AG09319 (cell line): ENCODE measurements at regions not wholly inside any gene's neighbourhood (a gene's known extent, or its start where the extent isn't known, plus 50 kb on each side); places are given as distances from the start of the nearest gene placed in this dataset.

Experiments
- DNase-seq: peaks from one replicate; pipeline ENCODE4 v3.0.0-alpha.2; 2010; ENCODE audit warnings: low read depth; ENCODE audit errors: extremely low read depth
- TF ChIP-seq, protein P1 (sequence below): IDR thresholded peaks from 2 replicates; pipeline ENCODE4 v1.5.1; 2011; ENCODE audit warnings: low read depth, mild to moderate bottlenecking, inconsistent platforms, low read length, moderate library complexity

DNA sequence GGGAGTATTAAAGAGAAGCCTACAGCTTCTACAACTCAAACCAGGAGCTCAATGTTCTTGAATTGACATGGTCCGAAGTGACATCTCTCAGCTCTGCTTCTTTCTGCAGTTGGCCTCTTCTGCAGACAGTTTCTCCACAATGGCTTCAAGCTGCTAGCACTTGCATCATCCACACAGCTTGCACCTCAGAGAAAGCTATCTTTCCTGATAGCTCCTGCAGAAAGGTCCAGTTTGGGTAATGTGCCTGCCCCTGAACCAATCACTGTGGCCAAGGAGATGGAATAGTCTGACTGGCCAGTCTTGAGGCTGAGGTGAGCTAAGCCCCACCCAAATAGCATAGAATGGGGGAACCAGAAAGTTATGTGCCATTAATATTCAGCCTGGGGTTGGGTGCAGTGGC lies 95.8 kb upstream of the ABCA1 start:
- TF ChIP-seq, protein P1, sequence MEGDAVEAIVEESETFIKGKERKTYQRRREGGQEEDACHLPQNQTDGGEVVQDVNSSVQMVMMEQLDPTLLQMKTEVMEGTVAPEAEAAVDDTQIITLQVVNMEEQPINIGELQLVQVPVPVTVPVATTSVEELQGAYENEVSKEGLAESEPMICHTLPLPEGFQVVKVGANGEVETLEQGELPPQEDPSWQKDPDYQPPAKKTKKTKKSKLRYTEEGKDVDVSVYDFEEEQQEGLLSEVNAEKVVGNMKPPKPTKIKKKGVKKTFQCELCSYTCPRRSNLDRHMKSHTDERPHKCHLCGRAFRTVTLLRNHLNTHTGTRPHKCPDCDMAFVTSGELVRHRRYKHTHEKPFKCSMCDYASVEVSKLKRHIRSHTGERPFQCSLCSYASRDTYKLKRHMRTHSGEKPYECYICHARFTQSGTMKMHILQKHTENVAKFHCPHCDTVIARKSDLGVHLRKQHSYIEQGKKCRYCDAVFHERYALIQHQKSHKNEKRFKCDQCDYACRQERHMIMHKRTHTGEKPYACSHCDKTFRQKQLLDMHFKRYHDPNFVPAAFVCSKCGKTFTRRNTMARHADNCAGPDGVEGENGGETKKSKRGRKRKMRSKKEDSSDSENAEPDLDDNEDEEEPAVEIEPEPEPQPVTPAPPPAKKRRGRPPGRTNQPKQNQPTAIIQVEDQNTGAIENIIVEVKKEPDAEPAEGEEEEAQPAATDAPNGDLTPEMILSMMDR: no peak
- no peak for DNase-seq

DNA sequence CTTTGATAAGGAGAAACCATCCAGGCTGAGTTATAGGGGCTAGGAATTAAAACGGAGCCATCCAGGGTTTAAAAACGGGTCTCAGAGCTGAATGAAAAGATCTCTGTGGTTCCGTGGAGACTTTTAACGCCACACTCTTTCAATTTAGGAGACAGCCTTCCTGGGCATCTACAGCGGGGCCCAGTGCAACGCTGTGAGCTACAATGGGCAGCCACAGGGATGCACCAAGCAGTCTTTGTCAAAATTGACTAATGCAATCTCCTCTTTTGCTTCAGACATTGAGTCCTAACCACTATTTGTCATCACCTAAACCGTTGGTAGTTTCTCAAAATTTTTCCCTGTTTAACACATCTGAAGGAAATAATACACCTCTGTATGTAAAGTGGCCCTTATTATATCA lies 96.6 kb upstream of the ABCA1 start:
- DNase-seq: no peak
- TF ChIP-seq, protein P1: no peak

DNA sequence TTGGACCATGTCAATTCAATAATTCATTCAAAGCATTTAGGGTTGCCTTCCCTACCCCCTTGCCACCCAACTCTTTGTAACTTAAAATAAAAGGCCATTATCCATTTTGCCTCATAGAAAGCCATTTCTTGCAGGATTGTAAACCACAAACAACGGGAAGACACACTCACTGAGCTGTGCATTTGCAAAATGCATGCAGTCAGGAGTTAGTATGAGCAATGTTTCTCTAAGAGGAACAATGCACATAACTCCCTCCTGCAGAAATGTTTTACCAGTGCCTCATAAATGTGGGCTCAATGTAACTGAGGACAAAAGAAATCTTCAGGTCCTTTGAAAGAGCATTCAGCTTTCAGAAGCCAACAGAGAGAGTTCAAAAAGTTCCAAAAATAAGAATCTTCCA lies 98.5 kb upstream of the ABCA1 start:
- DNase-seq: no peak

DNA sequence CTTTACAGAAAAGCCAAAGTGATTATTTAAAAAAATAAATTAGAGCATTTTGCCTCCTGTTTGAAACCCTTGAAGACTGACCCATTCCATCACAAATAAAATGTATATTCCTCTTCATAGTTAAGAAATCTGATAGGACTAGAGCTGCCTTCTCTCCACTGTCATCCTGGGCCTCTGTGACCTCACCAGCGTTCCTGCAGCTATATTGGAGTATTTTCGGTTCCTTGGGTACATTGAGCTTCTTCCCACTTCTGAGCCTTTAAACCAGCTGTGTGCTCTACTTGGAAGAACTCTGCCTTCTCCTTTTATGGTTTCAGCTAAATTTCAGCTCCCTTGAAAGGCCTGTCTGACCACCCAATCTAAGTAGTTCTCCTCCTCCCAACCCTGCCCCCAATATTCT lies 99.1 kb upstream of the ABCA1 start:
- TF ChIP-seq, protein P1: no peak
- DNase-seq: no peak

More for the DNA sequence above, 98.5 kb upstream of the ABCA1 start:
- TF ChIP-seq, protein P1: no peak

DNA sequence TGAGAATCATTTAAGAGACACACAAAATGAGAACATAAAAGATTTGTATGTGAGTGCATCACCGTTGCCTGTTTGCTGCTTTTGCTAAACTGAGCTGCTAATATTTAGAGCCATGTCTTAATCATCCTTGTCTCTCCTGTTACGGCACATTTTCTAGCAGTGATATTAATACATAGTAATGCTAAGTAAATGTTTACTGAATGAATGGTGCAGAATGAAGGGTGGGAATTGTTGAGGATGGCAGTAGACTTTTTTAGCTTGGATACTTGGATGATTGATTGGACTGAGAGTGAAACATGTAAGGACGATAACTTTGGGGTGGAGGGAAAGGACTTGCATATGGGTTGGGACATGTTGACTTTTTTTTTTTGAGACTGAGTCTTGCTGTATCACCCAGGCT lies 102.3 kb upstream of the ABCA1 start:
- TF ChIP-seq, protein P1: no peak

DNA sequence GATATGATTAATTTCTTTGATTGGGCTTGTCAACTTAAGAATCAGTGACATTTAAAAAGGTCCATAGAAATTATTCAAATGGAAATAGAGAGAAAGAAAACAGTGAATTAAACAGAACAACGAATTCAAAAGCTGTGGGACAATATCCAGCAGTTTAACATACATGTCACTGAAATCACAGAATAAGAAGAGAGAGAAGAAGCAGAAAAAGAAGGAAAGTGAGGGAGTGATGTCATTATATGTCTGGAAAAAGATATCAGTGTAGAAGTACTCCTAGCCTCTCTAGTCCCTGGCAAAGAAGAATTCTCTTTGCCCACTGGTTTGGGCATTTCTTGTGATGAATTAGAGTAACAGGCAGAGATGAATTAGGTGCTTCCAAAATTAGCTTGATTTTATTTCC lies 109.2 kb upstream of the ABCA1 start:
- TF ChIP-seq, protein P1: no peak
- DNase-seq: no peak

More for the DNA sequence above, 102.3 kb upstream of the ABCA1 start:
- no peak for DNase-seq

DNA sequence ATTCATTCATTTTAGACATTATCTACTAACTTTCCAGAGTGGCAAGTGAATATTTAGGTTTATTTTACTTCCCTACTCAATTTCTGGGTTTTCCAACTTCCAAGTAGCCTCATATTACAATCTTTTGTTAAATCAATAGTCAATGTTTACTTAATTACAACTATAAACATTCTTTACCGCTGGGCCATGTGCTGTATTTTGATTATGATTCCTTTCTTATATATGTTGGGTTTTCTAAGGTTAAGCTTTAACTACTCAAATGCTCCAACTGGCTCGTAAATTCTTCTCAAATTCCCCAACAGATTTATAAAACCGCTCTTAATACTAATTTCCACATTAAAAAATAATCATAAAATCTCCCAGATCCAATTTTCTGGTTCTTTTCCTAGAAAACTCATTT lies 110.1 kb upstream of the ABCA1 start:
- TF ChIP-seq, protein P1: no peak
- DNase-seq: no peak
